ENCODE measurements at regions not wholly inside any gene's neighbourhood (a gene's known extent, or its start where the extent isn't known, plus 50 kb on each side); places are given as distances from the start of the nearest gene placed in this dataset.

DNA sequence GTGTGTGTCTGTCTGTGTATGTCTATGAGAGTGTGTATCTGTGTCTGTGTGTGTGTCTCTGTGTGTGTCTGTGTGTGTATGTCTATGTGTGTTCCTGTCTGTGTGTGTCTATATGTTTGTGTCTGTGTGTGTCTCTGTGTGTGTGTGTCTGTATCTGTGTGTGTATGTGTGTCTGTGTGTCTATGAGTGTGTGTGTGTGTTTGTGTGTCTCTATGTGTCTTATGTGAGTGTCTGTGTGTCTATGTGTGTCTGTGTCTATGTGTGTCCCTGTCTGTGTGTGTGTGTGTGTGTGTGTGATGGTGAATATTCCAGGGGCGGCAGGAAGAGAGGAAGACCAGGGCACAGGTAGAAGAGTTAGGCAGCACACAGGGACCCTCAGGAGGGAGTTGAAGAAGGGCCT is 173.2 kb downstream of the MYCN start:
- H3K9ac ChIP-seq (ENCODE audit: low read depth in 1 of 2, low read length in 2 of 2) = no peak overlapping the region
- TF ChIP-seq FOXA1 (IDR thresholded peaks at IDR 0.05) (no peak), GABPA (IDR thresholded peaks at IDR 0.05 in 1 of 2, conservative IDR thresholded peaks at IDR 0.05 in 1 of 2) (no peak), HNF4G (IDR thresholded peaks at IDR 0.05) (no peak), YY1 (IDR thresholded peaks at IDR 0.05) (no peak), JUND (IDR thresholded peaks at IDR 0.05) (no peak), TAF1 (conservative IDR thresholded peaks at IDR 0.05) (no peak), EGR1 (IDR thresholded peaks at IDR 0.05; ENCODE audit: low read depth in 2 of 2) (no peak), SP1 (IDR thresholded peaks at IDR 0.05) (no peak), RAD21 (IDR thresholded peaks at IDR 0.05) (no peak), HNF4A (conservative IDR thresholded peaks at IDR 0.05) (no peak), FOXA2 (IDR thresholded peaks at IDR 0.05) (no peak), NR2F2 (IDR thresholded peaks at IDR 0.05) (no peak), RXRA (IDR thresholded peaks at IDR 0.05) (no peak)
- TF ChIP-seq, protein P1, sequence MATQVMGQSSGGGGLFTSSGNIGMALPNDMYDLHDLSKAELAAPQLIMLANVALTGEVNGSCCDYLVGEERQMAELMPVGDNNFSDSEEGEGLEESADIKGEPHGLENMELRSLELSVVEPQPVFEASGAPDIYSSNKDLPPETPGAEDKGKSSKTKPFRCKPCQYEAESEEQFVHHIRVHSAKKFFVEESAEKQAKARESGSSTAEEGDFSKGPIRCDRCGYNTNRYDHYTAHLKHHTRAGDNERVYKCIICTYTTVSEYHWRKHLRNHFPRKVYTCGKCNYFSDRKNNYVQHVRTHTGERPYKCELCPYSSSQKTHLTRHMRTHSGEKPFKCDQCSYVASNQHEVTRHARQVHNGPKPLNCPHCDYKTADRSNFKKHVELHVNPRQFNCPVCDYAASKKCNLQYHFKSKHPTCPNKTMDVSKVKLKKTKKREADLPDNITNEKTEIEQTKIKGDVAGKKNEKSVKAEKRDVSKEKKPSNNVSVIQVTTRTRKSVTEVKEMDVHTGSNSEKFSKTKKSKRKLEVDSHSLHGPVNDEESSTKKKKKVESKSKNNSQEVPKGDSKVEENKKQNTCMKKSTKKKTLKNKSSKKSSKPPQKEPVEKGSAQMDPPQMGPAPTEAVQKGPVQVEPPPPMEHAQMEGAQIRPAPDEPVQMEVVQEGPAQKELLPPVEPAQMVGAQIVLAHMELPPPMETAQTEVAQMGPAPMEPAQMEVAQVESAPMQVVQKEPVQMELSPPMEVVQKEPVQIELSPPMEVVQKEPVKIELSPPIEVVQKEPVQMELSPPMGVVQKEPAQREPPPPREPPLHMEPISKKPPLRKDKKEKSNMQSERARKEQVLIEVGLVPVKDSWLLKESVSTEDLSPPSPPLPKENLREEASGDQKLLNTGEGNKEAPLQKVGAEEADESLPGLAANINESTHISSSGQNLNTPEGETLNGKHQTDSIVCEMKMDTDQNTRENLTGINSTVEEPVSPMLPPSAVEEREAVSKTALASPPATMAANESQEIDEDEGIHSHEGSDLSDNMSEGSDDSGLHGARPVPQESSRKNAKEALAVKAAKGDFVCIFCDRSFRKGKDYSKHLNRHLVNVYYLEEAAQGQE (IDR thresholded peaks at IDR 0.05) = no peak
- TF ChIP-seq, protein P2, sequence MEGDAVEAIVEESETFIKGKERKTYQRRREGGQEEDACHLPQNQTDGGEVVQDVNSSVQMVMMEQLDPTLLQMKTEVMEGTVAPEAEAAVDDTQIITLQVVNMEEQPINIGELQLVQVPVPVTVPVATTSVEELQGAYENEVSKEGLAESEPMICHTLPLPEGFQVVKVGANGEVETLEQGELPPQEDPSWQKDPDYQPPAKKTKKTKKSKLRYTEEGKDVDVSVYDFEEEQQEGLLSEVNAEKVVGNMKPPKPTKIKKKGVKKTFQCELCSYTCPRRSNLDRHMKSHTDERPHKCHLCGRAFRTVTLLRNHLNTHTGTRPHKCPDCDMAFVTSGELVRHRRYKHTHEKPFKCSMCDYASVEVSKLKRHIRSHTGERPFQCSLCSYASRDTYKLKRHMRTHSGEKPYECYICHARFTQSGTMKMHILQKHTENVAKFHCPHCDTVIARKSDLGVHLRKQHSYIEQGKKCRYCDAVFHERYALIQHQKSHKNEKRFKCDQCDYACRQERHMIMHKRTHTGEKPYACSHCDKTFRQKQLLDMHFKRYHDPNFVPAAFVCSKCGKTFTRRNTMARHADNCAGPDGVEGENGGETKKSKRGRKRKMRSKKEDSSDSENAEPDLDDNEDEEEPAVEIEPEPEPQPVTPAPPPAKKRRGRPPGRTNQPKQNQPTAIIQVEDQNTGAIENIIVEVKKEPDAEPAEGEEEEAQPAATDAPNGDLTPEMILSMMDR (IDR thresholded peaks at IDR 0.05; ENCODE audit: low read depth, low read length, missing input control) = no peak
- TF ChIP-seq, protein P3, sequence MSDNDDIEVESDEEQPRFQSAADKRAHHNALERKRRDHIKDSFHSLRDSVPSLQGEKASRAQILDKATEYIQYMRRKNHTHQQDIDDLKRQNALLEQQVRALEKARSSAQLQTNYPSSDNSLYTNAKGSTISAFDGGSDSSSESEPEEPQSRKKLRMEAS (IDR thresholded peaks at IDR 0.05) = no peak
- TF ChIP-seq, protein P4, sequence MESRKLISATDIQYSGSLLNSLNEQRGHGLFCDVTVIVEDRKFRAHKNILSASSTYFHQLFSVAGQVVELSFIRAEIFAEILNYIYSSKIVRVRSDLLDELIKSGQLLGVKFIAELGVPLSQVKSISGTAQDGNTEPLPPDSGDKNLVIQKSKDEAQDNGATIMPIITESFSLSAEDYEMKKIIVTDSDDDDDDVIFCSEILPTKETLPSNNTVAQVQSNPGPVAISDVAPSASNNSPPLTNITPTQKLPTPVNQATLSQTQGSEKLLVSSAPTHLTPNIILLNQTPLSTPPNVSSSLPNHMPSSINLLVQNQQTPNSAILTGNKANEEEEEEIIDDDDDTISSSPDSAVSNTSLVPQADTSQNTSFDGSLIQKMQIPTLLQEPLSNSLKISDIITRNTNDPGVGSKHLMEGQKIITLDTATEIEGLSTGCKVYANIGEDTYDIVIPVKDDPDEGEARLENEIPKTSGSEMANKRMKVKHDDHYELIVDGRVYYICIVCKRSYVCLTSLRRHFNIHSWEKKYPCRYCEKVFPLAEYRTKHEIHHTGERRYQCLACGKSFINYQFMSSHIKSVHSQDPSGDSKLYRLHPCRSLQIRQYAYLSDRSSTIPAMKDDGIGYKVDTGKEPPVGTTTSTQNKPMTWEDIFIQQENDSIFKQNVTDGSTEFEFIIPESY (IDR thresholded peaks at IDR 0.05) = no peak
- H3K9me3 ChIP-seq (ENCODE audit: control insufficient read depth in 4 of 4, low read length in 3 of 4) = no peaks in the 10 kb centered on the region
- WGBS = 93% methylated on average over 1 of the region's 1 CpG
- no peak for DNase-seq (ENCODE audit: low spot score)
- H3K4me3 ChIP-seq (ENCODE audit: low read depth in 1 of 3, low read length in 3 of 3) = no peak overlapping the region
- H3K27ac ChIP-seq (ENCODE audit: low read depth in 1 of 2, low read length in 2 of 2) = no peak overlapping the region
- no peaks in the 10 kb centered on the region for H3K36me3 ChIP-seq (ENCODE audit: control insufficient read depth in 4 of 4, insufficient read depth in 3 of 4, low read depth in 1 of 4, low read length in 3 of 4)
- H3K4me1 ChIP-seq (ENCODE audit: control insufficient read depth in 4 of 4, insufficient read depth in 4 of 4, low read length in 3 of 4) = peaks cover 0 to 12% (median 4%) of the 10 kb centered on the region in 4 donors
- no peaks in the 10 kb centered on the region for H3K27me3 ChIP-seq (ENCODE audit: control insufficient read depth in 4 of 4, insufficient read depth in 4 of 4, low read length in 3 of 4)
